Nucleus accumbens (tissue), 56 donors: ENCODE measurements at regions not wholly inside any gene's neighbourhood (a gene's known extent, or its start where the extent isn't known, plus 50 kb on each side); places are given as distances from the start of the nearest gene placed in this dataset.

ENCODE experiments used
- DNase-seq, 56 donors: peaks; one replicate each; lab custom pipeline; 2025; lab: John Stamatoyannopoulos, UW

- DNase-seq, result peak in 3 of 56 donors; percentile 3 to 11 (median 6)
These were observed 241.4 kb downstream of the DRD1 start for GRCh38 chr5:175202463-175203068.

GRCh38 chr5:175201393-175201792 is 242.6 kb downstream of the DRD1 start:
- DNase-seq, result no peak

- no peak for DNase-seq
These were observed 248.0 kb downstream of the DRD1 start for GRCh38 chr5:175195698-175196656.

- DNase-seq, result no peak
These were observed 262.7 kb downstream of the DRD1 start for GRCh38 chr5:175181331-175181730.

GRCh38 chr5:175170899-175171298 is 273.1 kb downstream of the DRD1 start:
- no peak for DNase-seq

GRCh38 chr5:175168882-175169507 is 275.0 kb downstream of the DRD1 start:
- no peak for DNase-seq

- DNase-seq, result peak in 2 of 56 donors; percentile 5 to 12
These were observed 278.0 kb downstream of the DRD1 start for GRCh38 chr5:175166026-175166425.

- DNase-seq, result peak in 5 of 56 donors; percentile 7 to 27 (median 9)
These were observed 280.3 kb downstream of the DRD1 start for GRCh38 chr5:175163586-175164275.

GRCh38 chr5:175162036-175162435 is 281.9 kb downstream of the DRD1 start:
- DNase-seq, result no peak

- no peak for DNase-seq
These were observed 284.0 kb downstream of the DRD1 start for GRCh38 chr5:175159956-175160355.

GRCh38 chr5:175148636-175149172 is 295.3 kb downstream of the DRD1 start:
- DNase-seq, result no peak

GRCh38 chr5:175146733-175147132 is 297.2 kb downstream of the DRD1 start:
- no peak for DNase-seq

- DNase-seq, result no peak
These were observed 302.6 kb downstream of the DRD1 start for GRCh38 chr5:175141421-175141820.

- no peak for DNase-seq
These were observed 310.8 kb downstream of the DRD1 start for GRCh38 chr5:175133185-175133584.

- DNase-seq, result no peak
These were observed 312.6 kb downstream of the DRD1 start for GRCh38 chr5:175131432-175131831.

- DNase-seq, result no peak
These were observed 314.4 kb downstream of the DRD1 start for GRCh38 chr5:175129619-175130018.

- no peak for DNase-seq
These were observed 314.9 kb downstream of the DRD1 start for GRCh38 chr5:175129121-175129520.

GRCh38 chr5:175124821-175125220 is 319.2 kb downstream of the DRD1 start:
- no peak for DNase-seq

GRCh38 chr5:175124251-175124813 is 319.6 kb downstream of the DRD1 start:
- no peak for DNase-seq

GRCh38 chr5:175123542-175123941 is 320.4 kb downstream of the DRD1 start:
- DNase-seq, result peak in 6 of 56 donors; percentile 8 to 60 (median 20)
